ENCODE measurements at regions not wholly inside any gene's neighbourhood (a gene's known extent, or its start where the extent isn't known, plus 50 kb on each side); places are given as distances from the start of the nearest gene placed in this dataset.

- Histone ChIP-seq H3K36me3 (ENCODE audit: control insufficient read depth in 1 of 2, insufficient read depth in 2 of 2, low read length in 2 of 2) (no peaks in the 10 kb centered on the region), H2AFZ (ENCODE audit: low read depth, low read length, poor library complexity, severe bottlenecking) (no peak overlapping the region), H3K9me3 (ENCODE audit: control insufficient read depth in 1 of 2, insufficient read depth in 1 of 2, low read depth in 1 of 2, low read length in 2 of 2) (no peaks in the 10 kb centered on the region), H3K9me2 (ENCODE audit: insufficient read depth) (no peaks in the 10 kb centered on the region), H3K79me2 (ENCODE audit: insufficient read depth, low read length) (no peaks in the 10 kb centered on the region), H4K20me1 (ENCODE audit: insufficient read depth) (no peaks in the 10 kb centered on the region), H3K4me3 (replicated peaks in 1 of 2; ENCODE audit: low read depth in 1 of 2, low read length in 2 of 2) (no peak overlapping the region), H3K4me1 (ENCODE audit: control insufficient read depth in 1 of 2, insufficient read depth in 2 of 2, low read length in 2 of 2) (peaks cover 2 to 5% of the 10 kb centered on the region in 2 experiments; a peak in 3 of 4 replicates), H3K27ac (ENCODE audit: low read depth, low read length) (no peak overlapping the region), H3K9ac (ENCODE audit: low read length) (no peak overlapping the region), H3K4me2 (ENCODE audit: low read length) (no peak overlapping the region), H3K27me3 (ENCODE audit: insufficient read depth, low read length) (peaks cover 4% of the 10 kb centered on the region; the same call in 1 of the 2 replicates)
- CTCF ChIA-PET = no interaction called here
- POLR2A ChIA-PET = interaction anchor here (1.1 kb wide), 1 partner anchor 12 kb away, joined by 4 read pairs; no protein-coding TSS in a partner anchor
- RAD21 ChIA-PET (ENCODE audit: low non-redundant PET in 1 of 2, low total read pairs in 2 of 2, uncharacterized antibody in 2 of 2, unreplicated experiment in 2 of 2) = no interaction called here
- DNase-seq (ENCODE audit: low read depth, low spot score) (no peak), ATAC-seq (no peak)
- TF ChIP-seq SP1 (IDR thresholded peaks at IDR 0.05; ENCODE audit: low read depth) = no peak
- no peak for TF ChIP-seq YY1 (IDR thresholded peaks at IDR 0.05; ENCODE audit: extremely low read depth, insufficient replicate concordance, low read depth, low read length)
- no peak for TF ChIP-seq EZH2phosphoT487 (IDR thresholded peaks at IDR 0.05; ENCODE audit: borderline replicate concordance)
- no peak for TF ChIP-seq ZNF274 (IDR thresholded peaks at IDR 0.05; ENCODE audit: low read depth, low read length)
- no peak for TF ChIP-seq SIN3A (IDR thresholded peaks at IDR 0.05; ENCODE audit: low read depth)
- intact Hi-C loops (cut with micrococcal nuclease) = loop anchor here (5.0 to 10.0 kb wide), 2 partner anchors 382 to 1009 kb away; no protein-coding TSS in a partner anchor
- BruUV-seq (replicated peaks) = no TSS peak
Measured at GRCh38 chr15:70486451-70487386, 276.6 kb downstream of the UACA start.

- BruUV-seq (replicated peaks) = no TSS peak
- Histone ChIP-seq H2AFZ (ENCODE audit: low read depth, low read length, poor library complexity, severe bottlenecking) (no peak overlapping the region), H3K9me2 (ENCODE audit: insufficient read depth) (no peaks in the 10 kb centered on the region), H3K4me2 (ENCODE audit: low read length) (no peak overlapping the region), H3K79me2 (ENCODE audit: insufficient read depth, low read length) (no peaks in the 10 kb centered on the region), H3K9ac (ENCODE audit: low read length) (no peak overlapping the region), H3K4me3 (replicated peaks in 1 of 2; ENCODE audit: low read depth in 1 of 2, low read length in 2 of 2) (no peak overlapping the region), H3K4me1 (ENCODE audit: control insufficient read depth in 1 of 2, insufficient read depth in 2 of 2, low read length in 2 of 2) (no peaks in the 10 kb centered on the region), H3K36me3 (ENCODE audit: control insufficient read depth in 1 of 2, insufficient read depth in 2 of 2, low read length in 2 of 2) (no peaks in the 10 kb centered on the region), H4K20me1 (ENCODE audit: insufficient read depth) (no peaks in the 10 kb centered on the region), H3K27me3 (ENCODE audit: insufficient read depth, low read length) (peaks cover 4% of the 10 kb centered on the region; the same call in 1 of the 2 replicates), H3K9me3 (ENCODE audit: control insufficient read depth in 1 of 2, insufficient read depth in 1 of 2, low read depth in 1 of 2, low read length in 2 of 2) (no peaks in the 10 kb centered on the region), H3K27ac (ENCODE audit: low read depth, low read length) (no peak overlapping the region)
- DNase-seq (ENCODE audit: low read depth, low spot score) (no peak), ATAC-seq (no peak)
- intact Hi-C loops (cut with micrococcal nuclease) = loop anchor here (5.0 to 10.0 kb wide), 2 partner anchors 381 to 1009 kb away; no protein-coding TSS in a partner anchor
- POLR2A ChIA-PET = interaction anchor here (1.1 kb wide), 1 partner anchor 11 kb away, joined by 4 read pairs; no protein-coding TSS in a partner anchor
- RAD21 ChIA-PET (ENCODE audit: low non-redundant PET in 1 of 2, low total read pairs in 2 of 2, uncharacterized antibody in 2 of 2, unreplicated experiment in 2 of 2) = no interaction called here
- CTCF ChIA-PET = no interaction called here
- no peak for TF ChIP-seq CEBPB (IDR thresholded peaks at IDR 0.05; ENCODE audit: low read depth)
- TF ChIP-seq FOSL1 (IDR thresholded peaks at IDR 0.05; ENCODE audit: low read depth) = no peak
- no peak for TF ChIP-seq ZNF274 (IDR thresholded peaks at IDR 0.05; ENCODE audit: low read depth, low read length)
- TF ChIP-seq EGR1 (IDR thresholded peaks at IDR 0.05; ENCODE audit: low read depth) = no peak
- no peak for TF ChIP-seq TCF7L2 (IDR thresholded peaks at IDR 0.05; ENCODE audit: borderline replicate concordance, extremely low read depth, insufficient read depth, insufficient read length)
- TF ChIP-seq SP1 (IDR thresholded peaks at IDR 0.05; ENCODE audit: low read depth) = no peak
- TF ChIP-seq CBX3 (IDR thresholded peaks at IDR 0.05; ENCODE audit: low read depth) = no peak
- TF ChIP-seq CTCF (IDR thresholded peaks at IDR 0.05 in 2 of 3, conservative IDR thresholded peaks at IDR 0.05 in 1 of 3; ENCODE audit: borderline replicate concordance in 1 of 3, insufficient read depth in 1 of 3, low read depth in 2 of 3, low read length in 2 of 3) = no peak
- TF ChIP-seq SRF (IDR thresholded peaks at IDR 0.05; ENCODE audit: low read depth) = no peak
- no peak for TF ChIP-seq MAX (IDR thresholded peaks at IDR 0.05)
- TF ChIP-seq ELF1 (IDR thresholded peaks at IDR 0.05; ENCODE audit: borderline replicate concordance, low read depth) = no peak
- no peak for TF ChIP-seq SIN3A (IDR thresholded peaks at IDR 0.05; ENCODE audit: low read depth)
- no peak for TF ChIP-seq ZFX (IDR thresholded peaks at IDR 0.05)
Measured at GRCh38 chr15:70486012-70486411, 277.3 kb downstream of the UACA start.
